GM03348 (cell line): ENCODE measurements at regions not wholly inside any gene's neighbourhood (a gene's known extent, or its start where the extent isn't known, plus 50 kb on each side); places are given as distances from the start of the nearest gene placed in this dataset.

ENCODE experiments used
- DNase-seq: peaks from one replicate; pipeline ENCODE4 v3.0.0; 2012; ENCODE audit warnings: low spot score

GRCh38 chr7:41795276-41795833 is 92.5 kb upstream of the INHBA start:
- no peak for DNase-seq

- no peak for DNase-seq
Measured at GRCh38 chr7:41793556-41793955, 90.7 kb upstream of the INHBA start.

GRCh38 chr7:41792120-41792519 is 89.2 kb upstream of the INHBA start:
- peak; percentile 29 for DNase-seq

- DNase-seq = no peak
Measured at GRCh38 chr7:41788556-41788955, 85.7 kb upstream of the INHBA start.

- peak; percentile 24 for DNase-seq
Measured at GRCh38 chr7:41787651-41788350, 84.9 kb upstream of the INHBA start.

GRCh38 chr7:41786944-41787343 is 84.1 kb upstream of the INHBA start:
- DNase-seq = no peak

GRCh38 chr7:41786404-41786803 is 83.5 kb upstream of the INHBA start:
- no peak for DNase-seq

GRCh38 chr7:41785840-41786239 is 83.0 kb upstream of the INHBA start:
- no peak for DNase-seq

- no peak for DNase-seq
Measured at GRCh38 chr7:41785265-41785664, 82.4 kb upstream of the INHBA start.

GRCh38 chr7:41779918-41780317 is 77.0 kb upstream of the INHBA start:
- peak; percentile 19 for DNase-seq

- no peak for DNase-seq
Measured at GRCh38 chr7:41777894-41778596, 75.2 kb upstream of the INHBA start.

- DNase-seq = no peak
Measured at GRCh38 chr7:41774966-41775365, 72.1 kb upstream of the INHBA start.

- no peak for DNase-seq
Measured at GRCh38 chr7:41773756-41774155, 70.9 kb upstream of the INHBA start.

GRCh38 chr7:41771717-41772116 is 68.8 kb upstream of the INHBA start:
- no peak for DNase-seq

GRCh38 chr7:41769162-41769561 is 66.3 kb upstream of the INHBA start:
- DNase-seq = no peak

- no peak for DNase-seq
Measured at GRCh38 chr7:41763626-41764025, 60.7 kb upstream of the INHBA start.

GRCh38 chr7:41762641-41763040 is 59.8 kb upstream of the INHBA start:
- no peak for DNase-seq

GRCh38 chr7:41760293-41760692 is 57.4 kb upstream of the INHBA start:
- DNase-seq = no peak

- DNase-seq = no peak
Measured at GRCh38 chr7:41758321-41758720, 55.4 kb upstream of the INHBA start.

- DNase-seq = no peak
Measured at GRCh38 chr7:41756650-41757182, 53.8 kb upstream of the INHBA start.

GRCh38 chr7:41755096-41755495 is 52.2 kb upstream of the INHBA start:
- DNase-seq = no peak

- DNase-seq = no peak
Measured at GRCh38 chr7:41754046-41754445, 51.2 kb upstream of the INHBA start.
